Vagina (tissue), 2 donors: ENCODE measurements at regions not wholly inside any gene's neighbourhood (a gene's known extent, or its start where the extent isn't known, plus 50 kb on each side); places are given as distances from the start of the nearest gene placed in this dataset.

ENCODE experiments used
- DNase-seq, 2 donors: peaks; one replicate each; pipeline ENCODE4 v3.0.0-alpha.2; 2017; ENCODE audit errors: extremely low spot score in 2 of 2
- H3K27ac ChIP-seq: fragments of 200-600 bp; sonication (generic); one replicate; pipeline ENCODE4 v1.5.1; 2019
- H3K27me3 ChIP-seq: fragments of 200-600 bp; sonication (generic); one replicate; pipeline ENCODE4 v1.5.1; 2019
- H3K36me3 ChIP-seq, 2 donors: fragments of 200-600 bp; sonication (generic); one replicate each; pipeline ENCODE4 v1.5.1; 2017 to 2019
- H3K4me1 ChIP-seq: fragments of 200-600 bp; sonication (generic); one replicate; pipeline ENCODE4 v1.5.1; 2019
- H3K4me3 ChIP-seq, 2 donors: fragments of 200-600 bp; sonication (generic); 1 replicate in 1 of 2; 2 replicates in 1 of 2; pipeline ENCODE4 v1.5.1; 2016 to 2019
- H3K9me3 ChIP-seq: fragments of 200-600 bp; sonication (generic); one replicate; pipeline ENCODE4 v1.5.1; 2019
- CTCF ChIP-seq, 3 experiments: fragments of 450-650 bp in 2 of 3; fragments of 200-600 bp in 1 of 3; sonication (generic) in 1 of 3; IDR thresholded peaks; one replicate each; pipeline ENCODE4 v1.5.1; 2017 to 2019; ENCODE audit warnings: antibody characterized with exemption in 3 of 3, mild to moderate bottlenecking in 2 of 3, moderate library complexity in 2 of 3
- POLR2A ChIP-seq, 2 donors: fragments of 450-650 bp; IDR thresholded peaks; one replicate each; pipeline ENCODE4 v1.6.1; 2017; ENCODE audit warnings: antibody characterized with exemption in 2 of 2, mild to moderate bottlenecking in 2 of 2, moderate library complexity in 2 of 2
- POLR2AphosphoS5 ChIP-seq, 2 donors: sonication (generic); formaldehyde crosslinking; IDR thresholded peaks; one replicate each; pipeline ENCODE4 v1.9.0; 2017; ENCODE audit warnings: antibody characterized with exemption in 2 of 2, mild to moderate bottlenecking in 2 of 2, low read depth in 1 of 2; ENCODE audit not compliant: insufficient read depth in 1 of 2
- intact Hi-C: fragments of 100-400 bp; cut with DNase I; formaldehyde crosslinking; loops from one replicate; pipeline ENCODE4 v1.15.1; 2023

- H3K4me3 ChIP-seq, result no peak overlapping the region
- no peak overlapping the region for H3K27ac ChIP-seq
- no peaks in the 10 kb centered on the region for H3K36me3 ChIP-seq
- no peak for TF ChIP-seq POLR2A (IDR thresholded peaks at IDR 0.05)
- TF ChIP-seq CTCF (IDR thresholded peaks at IDR 0.05), result no peak
- TF ChIP-seq POLR2AphosphoS5 (IDR thresholded peaks at IDR 0.05; ENCODE audit: insufficient read depth in 1 of 2, low read depth in 1 of 2), result no peak
- no peaks in the 10 kb centered on the region for H3K27me3 ChIP-seq
- intact Hi-C loops, result no loop called here
- H3K9me3 ChIP-seq, result no peaks in the 10 kb centered on the region
- no peak for DNase-seq
- H3K4me1 ChIP-seq, result no peaks in the 10 kb centered on the region
These were observed 1029.1 kb upstream of the ACO1 start for GRCh38 chr9:31355159-31355882.

- no peak for DNase-seq
- Histone ChIP-seq H3K27ac (no peak overlapping the region), H3K4me1 (no peaks in the 10 kb centered on the region), H3K27me3 (no peaks in the 10 kb centered on the region), H3K36me3 (no peaks in the 10 kb centered on the region), H3K9me3 (no peaks in the 10 kb centered on the region), H3K4me3 (no peak overlapping the region)
- intact Hi-C loops, result no loop called here
- TF ChIP-seq CTCF (IDR thresholded peaks at IDR 0.05), result no peak
- no peak for TF ChIP-seq POLR2A (IDR thresholded peaks at IDR 0.05)
- TF ChIP-seq POLR2AphosphoS5 (IDR thresholded peaks at IDR 0.05; ENCODE audit: insufficient read depth in 1 of 2, low read depth in 1 of 2), result no peak
These were observed 1028.5 kb upstream of the ACO1 start for GRCh38 chr9:31355965-31356364.

- DNase-seq, result no peak
- no peaks in the 10 kb centered on the region for H3K27me3 ChIP-seq
- H3K4me3 ChIP-seq, result no peak overlapping the region
- TF ChIP-seq CTCF (IDR thresholded peaks at IDR 0.05), result no peak
- H3K9me3 ChIP-seq, result no peaks in the 10 kb centered on the region
- H3K4me1 ChIP-seq, result no peaks in the 10 kb centered on the region
- H3K27ac ChIP-seq, result no peak overlapping the region
- H3K36me3 ChIP-seq, result no peaks in the 10 kb centered on the region
- intact Hi-C loops, result no loop called here
These were observed 1025.4 kb upstream of the ACO1 start for GRCh38 chr9:31359071-31359470.

- no peaks in the 10 kb centered on the region for H3K9me3 ChIP-seq
- no peak for DNase-seq
- no peaks in the 10 kb centered on the region for H3K36me3 ChIP-seq
- H3K27ac ChIP-seq, result no peak overlapping the region
- TF ChIP-seq POLR2A (IDR thresholded peaks at IDR 0.05), result no peak
- TF ChIP-seq POLR2AphosphoS5 (IDR thresholded peaks at IDR 0.05; ENCODE audit: insufficient read depth in 1 of 2, low read depth in 1 of 2), result no peak
- no peaks in the 10 kb centered on the region for H3K4me1 ChIP-seq
- H3K27me3 ChIP-seq, result no peaks in the 10 kb centered on the region
- H3K4me3 ChIP-seq, result no peak overlapping the region
- intact Hi-C loops, result no loop called here
These were observed 1020.3 kb upstream of the ACO1 start for GRCh38 chr9:31364171-31364570.

- no peak overlapping the region for H3K4me3 ChIP-seq
- no peak overlapping the region for H3K27ac ChIP-seq
- H3K4me1 ChIP-seq, result no peaks in the 10 kb centered on the region
- TF ChIP-seq POLR2A (IDR thresholded peaks at IDR 0.05), result no peak
- no peaks in the 10 kb centered on the region for H3K36me3 ChIP-seq
- intact Hi-C loops, result no loop called here
- H3K27me3 ChIP-seq, result no peaks in the 10 kb centered on the region
- DNase-seq, result no peak
- no peaks in the 10 kb centered on the region for H3K9me3 ChIP-seq
These were observed 1011.5 kb upstream of the ACO1 start for GRCh38 chr9:31372799-31373587.

GRCh38 chr9:31377358-31377757 is 1007.1 kb upstream of the ACO1 start:
- H3K4me1 ChIP-seq, result no peaks in the 10 kb centered on the region
- intact Hi-C loops, result no loop called here
- no peak overlapping the region for H3K27ac ChIP-seq
- H3K4me3 ChIP-seq, result no peak overlapping the region
- H3K9me3 ChIP-seq, result no peaks in the 10 kb centered on the region
- H3K27me3 ChIP-seq, result no peaks in the 10 kb centered on the region
- no peaks in the 10 kb centered on the region for H3K36me3 ChIP-seq
- TF ChIP-seq POLR2AphosphoS5 (IDR thresholded peaks at IDR 0.05; ENCODE audit: insufficient read depth in 1 of 2, low read depth in 1 of 2) (no peak), POLR2A (IDR thresholded peaks at IDR 0.05) (no peak), CTCF (IDR thresholded peaks at IDR 0.05) (no peak)
- no peak for DNase-seq
